ENCODE measurements at regions not wholly inside any gene's neighbourhood (a gene's known extent, or its start where the extent isn't known, plus 50 kb on each side); places are given as distances from the start of the nearest gene placed in this dataset.

DNA sequence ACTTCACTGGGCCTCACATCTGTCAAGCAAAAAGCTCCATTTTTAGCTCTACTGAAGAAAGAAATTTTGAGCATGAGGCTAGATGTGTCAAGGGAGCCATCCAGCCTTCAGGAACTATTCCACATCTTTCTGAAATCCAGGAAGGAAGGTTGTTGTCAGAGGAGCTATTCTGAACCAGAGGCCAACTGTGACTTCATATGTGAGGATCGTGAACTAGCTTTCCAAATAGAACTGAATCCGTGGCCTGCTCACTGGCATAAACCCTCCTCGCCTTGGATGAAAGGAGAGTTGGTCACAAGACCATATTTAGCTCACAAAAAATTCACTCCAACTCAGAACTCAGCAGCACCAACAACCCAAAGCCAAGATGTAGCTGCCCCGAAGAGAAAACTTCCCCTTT lies 195.8 kb downstream of the FOXO1 start (continued):
- TF ChIP-seq, protein P1, sequence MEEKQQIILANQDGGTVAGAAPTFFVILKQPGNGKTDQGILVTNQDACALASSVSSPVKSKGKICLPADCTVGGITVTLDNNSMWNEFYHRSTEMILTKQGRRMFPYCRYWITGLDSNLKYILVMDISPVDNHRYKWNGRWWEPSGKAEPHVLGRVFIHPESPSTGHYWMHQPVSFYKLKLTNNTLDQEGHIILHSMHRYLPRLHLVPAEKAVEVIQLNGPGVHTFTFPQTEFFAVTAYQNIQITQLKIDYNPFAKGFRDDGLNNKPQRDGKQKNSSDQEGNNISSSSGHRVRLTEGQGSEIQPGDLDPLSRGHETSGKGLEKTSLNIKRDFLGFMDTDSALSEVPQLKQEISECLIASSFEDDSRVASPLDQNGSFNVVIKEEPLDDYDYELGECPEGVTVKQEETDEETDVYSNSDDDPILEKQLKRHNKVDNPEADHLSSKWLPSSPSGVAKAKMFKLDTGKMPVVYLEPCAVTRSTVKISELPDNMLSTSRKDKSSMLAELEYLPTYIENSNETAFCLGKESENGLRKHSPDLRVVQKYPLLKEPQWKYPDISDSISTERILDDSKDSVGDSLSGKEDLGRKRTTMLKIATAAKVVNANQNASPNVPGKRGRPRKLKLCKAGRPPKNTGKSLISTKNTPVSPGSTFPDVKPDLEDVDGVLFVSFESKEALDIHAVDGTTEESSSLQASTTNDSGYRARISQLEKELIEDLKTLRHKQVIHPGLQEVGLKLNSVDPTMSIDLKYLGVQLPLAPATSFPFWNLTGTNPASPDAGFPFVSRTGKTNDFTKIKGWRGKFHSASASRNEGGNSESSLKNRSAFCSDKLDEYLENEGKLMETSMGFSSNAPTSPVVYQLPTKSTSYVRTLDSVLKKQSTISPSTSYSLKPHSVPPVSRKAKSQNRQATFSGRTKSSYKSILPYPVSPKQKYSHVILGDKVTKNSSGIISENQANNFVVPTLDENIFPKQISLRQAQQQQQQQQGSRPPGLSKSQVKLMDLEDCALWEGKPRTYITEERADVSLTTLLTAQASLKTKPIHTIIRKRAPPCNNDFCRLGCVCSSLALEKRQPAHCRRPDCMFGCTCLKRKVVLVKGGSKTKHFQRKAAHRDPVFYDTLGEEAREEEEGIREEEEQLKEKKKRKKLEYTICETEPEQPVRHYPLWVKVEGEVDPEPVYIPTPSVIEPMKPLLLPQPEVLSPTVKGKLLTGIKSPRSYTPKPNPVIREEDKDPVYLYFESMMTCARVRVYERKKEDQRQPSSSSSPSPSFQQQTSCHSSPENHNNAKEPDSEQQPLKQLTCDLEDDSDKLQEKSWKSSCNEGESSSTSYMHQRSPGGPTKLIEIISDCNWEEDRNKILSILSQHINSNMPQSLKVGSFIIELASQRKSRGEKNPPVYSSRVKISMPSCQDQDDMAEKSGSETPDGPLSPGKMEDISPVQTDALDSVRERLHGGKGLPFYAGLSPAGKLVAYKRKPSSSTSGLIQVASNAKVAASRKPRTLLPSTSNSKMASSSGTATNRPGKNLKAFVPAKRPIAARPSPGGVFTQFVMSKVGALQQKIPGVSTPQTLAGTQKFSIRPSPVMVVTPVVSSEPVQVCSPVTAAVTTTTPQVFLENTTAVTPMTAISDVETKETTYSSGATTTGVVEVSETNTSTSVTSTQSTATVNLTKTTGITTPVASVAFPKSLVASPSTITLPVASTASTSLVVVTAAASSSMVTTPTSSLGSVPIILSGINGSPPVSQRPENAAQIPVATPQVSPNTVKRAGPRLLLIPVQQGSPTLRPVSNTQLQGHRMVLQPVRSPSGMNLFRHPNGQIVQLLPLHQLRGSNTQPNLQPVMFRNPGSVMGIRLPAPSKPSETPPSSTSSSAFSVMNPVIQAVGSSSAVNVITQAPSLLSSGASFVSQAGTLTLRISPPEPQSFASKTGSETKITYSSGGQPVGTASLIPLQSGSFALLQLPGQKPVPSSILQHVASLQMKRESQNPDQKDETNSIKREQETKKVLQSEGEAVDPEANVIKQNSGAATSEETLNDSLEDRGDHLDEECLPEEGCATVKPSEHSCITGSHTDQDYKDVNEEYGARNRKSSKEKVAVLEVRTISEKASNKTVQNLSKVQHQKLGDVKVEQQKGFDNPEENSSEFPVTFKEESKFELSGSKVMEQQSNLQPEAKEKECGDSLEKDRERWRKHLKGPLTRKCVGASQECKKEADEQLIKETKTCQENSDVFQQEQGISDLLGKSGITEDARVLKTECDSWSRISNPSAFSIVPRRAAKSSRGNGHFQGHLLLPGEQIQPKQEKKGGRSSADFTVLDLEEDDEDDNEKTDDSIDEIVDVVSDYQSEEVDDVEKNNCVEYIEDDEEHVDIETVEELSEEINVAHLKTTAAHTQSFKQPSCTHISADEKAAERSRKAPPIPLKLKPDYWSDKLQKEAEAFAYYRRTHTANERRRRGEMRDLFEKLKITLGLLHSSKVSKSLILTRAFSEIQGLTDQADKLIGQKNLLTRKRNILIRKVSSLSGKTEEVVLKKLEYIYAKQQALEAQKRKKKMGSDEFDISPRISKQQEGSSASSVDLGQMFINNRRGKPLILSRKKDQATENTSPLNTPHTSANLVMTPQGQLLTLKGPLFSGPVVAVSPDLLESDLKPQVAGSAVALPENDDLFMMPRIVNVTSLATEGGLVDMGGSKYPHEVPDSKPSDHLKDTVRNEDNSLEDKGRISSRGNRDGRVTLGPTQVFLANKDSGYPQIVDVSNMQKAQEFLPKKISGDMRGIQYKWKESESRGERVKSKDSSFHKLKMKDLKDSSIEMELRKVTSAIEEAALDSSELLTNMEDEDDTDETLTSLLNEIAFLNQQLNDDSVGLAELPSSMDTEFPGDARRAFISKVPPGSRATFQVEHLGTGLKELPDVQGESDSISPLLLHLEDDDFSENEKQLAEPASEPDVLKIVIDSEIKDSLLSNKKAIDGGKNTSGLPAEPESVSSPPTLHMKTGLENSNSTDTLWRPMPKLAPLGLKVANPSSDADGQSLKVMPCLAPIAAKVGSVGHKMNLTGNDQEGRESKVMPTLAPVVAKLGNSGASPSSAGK (IDR thresholded peaks at IDR 0.05) = no peak
- TF ChIP-seq TCFL5 (CRISPR knock-in tag; conservative IDR thresholded peaks at IDR 0.05) = no peak
- TF ChIP-seq MTA3 (IDR thresholded peaks at IDR 0.05; ENCODE audit: borderline replicate concordance) = no peak
